B cell (primary cell): ENCODE measurements at regions not wholly inside any gene's neighbourhood (a gene's known extent, or its start where the extent isn't known, plus 50 kb on each side); places are given as distances from the start of the nearest gene placed in this dataset.

Source experiments
- CTCF ChIP-seq: fragments of 200-600 bp; IDR thresholded peaks from one replicate; pipeline ENCODE4 v1.8.0; 2022; ENCODE audit warnings: antibody characterized with exemption, mild to moderate bottlenecking
- EZH2 ChIP-seq: IDR thresholded peaks from 2 replicates; pipeline ENCODE4 v1.6.1; 2012; ENCODE audit warnings: borderline replicate concordance, low read depth, mild to moderate bottlenecking, moderate library complexity, low read length; ENCODE audit not compliant: insufficient read depth, poor library complexity, severe bottlenecking

DNA sequence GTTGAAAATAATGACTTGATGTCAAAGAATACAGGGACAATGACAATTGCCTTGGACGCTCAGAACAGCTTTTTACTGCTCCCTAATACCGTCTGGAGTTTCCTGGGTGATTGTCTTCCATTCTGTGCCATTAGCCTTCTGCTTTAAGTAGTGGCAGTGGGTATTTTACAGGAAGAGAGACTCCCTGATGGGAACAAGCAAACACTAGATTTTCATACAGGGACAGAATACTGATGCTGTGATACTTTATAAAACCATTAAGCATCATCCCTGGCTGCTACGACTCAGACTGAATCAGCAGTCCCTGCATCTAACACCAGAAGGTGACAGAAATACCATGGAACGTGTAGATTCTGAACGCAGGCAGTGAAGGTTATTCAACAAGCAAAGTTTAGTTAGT lies 635.4 kb upstream of the GOT2 start:
- TF ChIP-seq CTCF (no peak), EZH2 (no peak)
